NCI-H526 treated with DMSO at 0.1 percent for 48 hours (cell line): ENCODE measurements at regions not wholly inside any gene's neighbourhood (a gene's known extent, or its start where the extent isn't known, plus 50 kb on each side); places are given as distances from the start of the nearest gene placed in this dataset.

Experiments used
- DNase-seq: peaks from one replicate; lab custom pipeline; 2025; lab: John Stamatoyannopoulos, UW

DNA sequence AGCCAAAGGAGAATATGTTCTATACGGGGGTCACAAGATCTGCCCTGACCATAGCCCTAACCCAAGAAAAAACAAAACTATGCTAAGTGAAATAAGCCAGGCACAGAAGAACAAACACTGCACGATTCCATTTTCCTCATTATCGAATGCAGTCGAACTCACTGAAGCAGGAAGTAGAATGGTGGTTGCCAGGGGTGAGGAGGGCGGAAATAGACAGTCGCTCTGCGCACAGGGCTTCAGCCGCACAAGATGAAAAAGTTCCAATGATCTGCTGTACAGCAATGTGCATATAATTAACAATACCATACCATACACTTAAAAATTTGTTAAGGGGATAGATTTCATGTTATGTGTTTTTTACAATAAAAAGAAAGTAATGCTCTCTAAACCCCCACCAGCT, 257.7 kb downstream of the TXNL1 start:
- DNase-seq = no peak

- no peak for DNase-seq
Observed at GRCh38 chr18:56379256-56379655, 259.1 kb downstream of the TXNL1 start.

DNA sequence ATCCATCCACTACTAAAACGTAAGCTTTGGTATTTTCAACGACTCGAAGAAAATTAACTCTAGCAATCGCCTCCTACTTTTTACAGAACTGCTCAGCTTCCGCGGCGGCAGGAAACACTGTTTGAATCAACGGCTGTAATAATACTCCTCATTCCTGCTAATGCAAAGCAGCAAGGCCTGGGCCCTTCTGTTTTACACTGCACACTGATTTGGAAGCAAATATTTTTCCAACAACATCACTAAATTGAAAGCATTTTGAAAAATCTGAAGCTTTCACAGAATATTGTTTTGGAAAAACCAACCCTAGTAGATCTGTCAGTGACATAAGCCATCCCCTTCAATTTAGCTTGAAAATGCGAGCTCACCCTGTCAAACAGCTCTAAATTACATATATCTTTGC, 261.2 kb downstream of the TXNL1 start:
- no peak for DNase-seq

DNA sequence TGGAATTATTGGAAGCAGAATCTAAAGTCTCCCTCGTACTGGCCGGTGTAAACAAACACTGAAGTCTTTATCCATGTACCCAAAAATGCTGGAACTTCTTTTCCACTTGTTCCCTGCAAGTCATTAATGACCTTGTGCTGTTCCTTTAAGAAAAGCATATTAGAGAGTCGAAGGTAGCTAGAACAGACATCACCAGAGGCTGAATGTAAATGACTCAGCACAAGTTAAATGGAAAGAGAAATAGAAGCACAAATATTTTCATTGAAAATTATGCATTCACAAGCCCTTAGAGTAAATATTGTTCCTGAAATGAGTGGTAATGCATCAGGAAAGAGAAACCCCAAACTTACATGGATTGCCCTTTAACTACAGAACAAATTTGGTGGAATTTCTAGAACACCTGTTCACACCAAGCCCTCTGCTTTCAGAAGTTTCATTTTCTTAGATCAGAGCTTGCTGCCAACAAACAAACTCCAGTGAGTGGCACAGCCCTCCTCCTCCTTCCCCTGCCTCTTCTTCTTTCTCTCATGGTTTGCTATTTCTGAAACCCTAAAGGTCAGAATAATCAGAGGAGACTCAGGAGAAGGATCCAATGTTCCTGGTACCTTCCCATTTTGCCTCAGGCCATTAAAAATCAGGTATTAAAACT, 264.3 kb downstream of the TXNL1 start:
- DNase-seq = no peak

DNA sequence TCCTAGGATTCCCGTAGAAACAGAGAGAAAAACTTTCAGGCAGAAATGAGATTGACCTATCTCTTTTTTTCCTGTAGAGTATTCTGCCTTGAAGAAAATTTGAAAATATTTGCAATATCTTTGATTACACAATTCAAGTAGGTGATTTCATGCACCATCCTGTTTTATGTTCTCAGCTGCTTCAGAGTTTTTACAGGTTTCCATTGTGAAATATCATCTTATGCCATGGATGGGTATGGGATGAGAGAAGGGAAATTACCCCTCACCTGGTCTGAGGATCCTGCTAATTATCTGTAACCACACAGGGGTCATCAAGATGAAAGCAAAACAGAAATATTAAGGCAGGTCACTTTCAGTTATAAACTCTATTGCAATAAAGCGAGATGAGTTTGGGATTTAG, 264.8 kb downstream of the TXNL1 start:
- DNase-seq = no peak

GRCh38 chr18:56368066-56368465, 270.3 kb downstream of the TXNL1 start:
- DNase-seq = no peak

- DNase-seq = no peak
Observed at GRCh38 chr18:56358608-56359280, 279.6 kb downstream of the TXNL1 start.

DNA sequence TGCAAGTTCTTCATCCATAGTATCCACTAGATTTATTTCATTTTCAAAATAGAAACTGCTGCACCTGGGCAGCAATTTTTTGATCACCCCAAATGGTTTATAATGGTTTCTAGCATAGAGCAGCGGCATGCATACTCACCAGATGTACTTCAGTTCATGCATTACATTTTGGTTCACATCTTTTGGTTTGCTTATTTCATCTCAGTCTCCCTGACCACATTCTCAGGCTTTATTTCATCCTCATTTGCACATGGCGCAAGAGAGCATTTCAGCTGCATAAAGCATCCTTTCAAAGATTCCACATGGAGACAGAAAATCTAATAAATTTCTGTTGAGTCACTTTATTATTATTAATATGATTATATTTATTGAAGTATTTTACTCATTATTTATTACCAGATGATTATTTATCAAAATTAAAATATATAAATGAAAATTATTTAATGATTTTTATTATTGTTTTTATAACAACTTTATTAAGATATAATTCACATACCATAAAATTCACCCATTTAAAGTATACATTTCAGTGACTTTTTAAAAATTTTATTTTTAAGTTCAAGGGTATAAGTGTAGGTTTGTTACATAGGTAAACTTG, 284.6 kb downstream of the TXNL1 start:
- no peak for DNase-seq

- no peak for DNase-seq
Observed at GRCh38 chr18:56351911-56352500, 286.4 kb downstream of the TXNL1 start.

DNA sequence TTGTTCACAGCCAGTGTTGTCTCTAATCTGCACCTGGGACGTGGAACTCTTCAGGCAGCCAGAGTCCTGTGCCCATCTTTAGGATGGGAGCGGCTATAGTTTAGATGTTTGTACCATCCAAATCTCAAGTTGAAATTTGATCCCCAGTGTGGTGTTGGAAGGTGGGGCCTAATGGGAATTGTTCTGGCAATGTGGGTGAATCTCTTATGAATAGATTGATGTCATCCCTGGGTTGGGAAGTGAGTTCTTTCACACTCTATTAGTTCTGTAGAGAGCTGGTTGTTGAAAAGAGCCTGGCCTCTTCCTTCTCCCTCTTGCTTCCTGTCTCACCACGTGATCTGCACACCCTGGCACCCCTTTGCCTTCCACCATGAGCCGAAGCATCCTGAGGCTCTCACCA, 300.9 kb downstream of the TXNL1 start:
- no peak for DNase-seq

DNA sequence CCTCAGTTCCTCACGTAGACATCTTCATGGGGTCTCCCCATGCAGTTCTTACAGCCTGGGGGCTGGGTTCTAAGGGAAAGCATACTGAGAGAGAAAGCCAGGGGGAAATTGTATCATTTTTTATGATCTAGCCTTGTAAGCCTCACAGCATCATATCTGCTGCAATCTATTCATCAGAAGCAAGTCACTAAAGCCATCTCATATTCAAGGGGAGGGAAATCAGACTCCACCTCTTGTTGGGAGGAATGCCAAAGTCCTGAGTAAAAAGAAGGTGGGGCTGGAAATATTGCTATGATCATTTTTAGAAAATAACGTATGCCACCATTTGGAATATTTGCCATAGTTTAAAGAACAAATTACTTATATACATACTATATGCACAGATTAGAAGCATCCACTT, 304.6 kb downstream of the TXNL1 start:
- no peak for DNase-seq

- DNase-seq = no peak
Observed at GRCh38 chr18:56333146-56333545, 305.2 kb downstream of the TXNL1 start.

- DNase-seq = no peak
Observed at GRCh38 chr18:56332371-56332770, 306.0 kb downstream of the TXNL1 start.

GRCh38 chr18:56330366-56331110, 307.9 kb downstream of the TXNL1 start:
- DNase-seq = no peak

DNA sequence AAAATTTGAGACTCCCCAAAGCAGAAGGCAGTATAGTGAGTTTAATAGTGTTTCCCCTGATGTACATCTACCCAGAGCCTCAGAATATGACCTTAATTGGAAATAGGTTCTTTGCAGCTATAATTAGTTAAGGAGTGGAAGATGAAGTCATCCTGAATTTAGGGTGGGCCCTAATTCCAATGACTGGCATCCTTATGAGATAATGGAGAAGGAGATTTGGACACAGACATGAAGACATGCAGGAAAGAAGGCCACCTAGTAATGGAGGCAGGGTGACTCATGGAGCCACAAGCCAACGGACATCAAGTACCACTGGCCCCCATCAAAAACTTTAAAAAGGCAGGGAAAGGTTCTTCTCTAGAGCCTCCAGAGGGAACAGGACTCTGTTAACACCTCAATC, 308.9 kb downstream of the TXNL1 start:
- no peak for DNase-seq

- no peak for DNase-seq
Observed at GRCh38 chr18:56327191-56327885, 311.1 kb downstream of the TXNL1 start.

GRCh38 chr18:56326336-56327072, 311.9 kb downstream of the TXNL1 start:
- no peak for DNase-seq

DNA sequence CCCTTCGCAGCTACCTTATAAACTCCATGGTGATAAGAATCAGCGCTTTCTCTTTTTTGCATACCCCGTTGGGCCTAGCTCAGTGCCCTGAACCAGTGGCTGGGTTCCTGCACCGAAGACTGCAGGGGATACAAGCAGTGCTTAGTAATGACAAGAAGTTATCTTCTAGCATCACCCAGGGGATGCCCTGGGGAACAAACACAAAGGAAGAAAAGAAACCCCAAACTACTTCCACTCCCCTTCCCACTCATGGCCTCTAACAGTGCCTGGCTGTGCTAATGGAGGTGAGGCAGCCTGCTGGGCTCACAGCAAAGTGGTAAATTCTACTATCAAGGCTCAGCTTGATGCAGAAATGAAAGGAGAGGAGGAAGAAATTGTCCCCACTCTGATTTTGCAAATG, 314.7 kb downstream of the TXNL1 start:
- no peak for DNase-seq

DNA sequence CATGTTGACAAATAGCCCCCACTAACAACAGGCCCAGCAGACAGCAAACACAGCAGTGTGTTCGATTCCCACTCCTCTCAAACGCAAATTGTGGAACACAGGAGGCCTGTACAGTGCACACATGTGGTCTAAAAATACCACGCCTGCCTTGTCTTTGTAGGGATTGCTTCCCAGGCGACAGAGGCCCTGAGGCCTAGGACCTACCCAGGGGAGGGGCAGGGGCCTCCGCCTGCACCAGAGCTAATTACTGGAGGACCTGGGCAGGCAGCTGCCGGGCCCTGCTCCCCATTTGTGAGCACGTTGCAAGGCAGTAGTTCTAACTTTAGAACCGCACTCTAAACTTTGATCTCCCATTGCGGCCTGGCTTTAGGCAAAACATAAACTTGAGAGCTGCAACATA, 316.0 kb downstream of the TXNL1 start:
- DNase-seq = no peak

GRCh38 chr18:56321470-56321869, 316.9 kb downstream of the TXNL1 start:
- no peak for DNase-seq

DNA sequence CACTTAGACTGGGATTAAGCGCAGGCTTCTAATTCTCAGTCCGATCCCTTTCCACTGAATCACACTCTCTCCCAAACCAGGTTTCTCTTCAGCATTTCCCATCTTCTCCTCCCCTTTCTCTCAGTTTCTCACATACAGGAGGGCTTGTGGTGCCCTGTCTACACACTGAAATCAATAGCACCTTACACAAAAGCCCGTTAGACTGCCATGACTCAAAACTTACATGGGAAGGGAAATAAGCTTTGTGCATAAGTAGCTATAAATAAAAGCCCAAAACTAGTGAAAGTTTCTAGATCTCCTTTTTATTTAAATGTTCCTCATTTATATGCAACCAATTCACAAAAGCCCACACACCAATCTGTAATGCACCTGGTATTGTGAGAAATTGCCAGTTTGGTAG, 318.4 kb downstream of the TXNL1 start:
- DNase-seq = no peak
